ENCODE measurements at regions not wholly inside any gene's neighbourhood (a gene's known extent, or its start where the extent isn't known, plus 50 kb on each side); places are given as distances from the start of the nearest gene placed in this dataset.

DNA sequence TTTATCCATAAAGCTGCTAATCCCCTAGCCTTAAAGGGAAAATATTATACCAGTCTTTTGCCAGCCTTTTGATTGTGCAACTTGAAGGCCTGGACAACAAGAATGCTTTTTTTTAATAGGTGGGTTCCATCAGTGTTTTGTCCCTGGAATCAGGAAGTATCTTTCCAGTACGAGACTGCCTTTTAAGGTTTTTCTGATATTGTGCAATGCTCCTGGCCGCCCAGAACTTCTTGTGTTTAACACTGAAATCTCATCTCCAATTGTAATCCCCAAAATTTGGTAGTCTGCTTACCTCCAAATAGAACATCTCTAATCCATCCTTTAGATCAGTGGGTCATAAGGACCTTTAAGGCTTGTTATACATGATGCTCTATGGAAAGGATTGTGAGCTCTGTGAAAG is 256.7 kb downstream of the NAF1 start:
- Histone ChIP-seq H3K27me3 (replicated peaks; ENCODE audit: insufficient read depth, low read length) (no peaks in the 10 kb centered on the region), H3F3A (ENCODE audit: insufficient read depth, low read length) (no peaks in the 10 kb centered on the region), H3K4me2 (ENCODE audit: low read depth, low read length) (no peak overlapping the region), H3K27ac (ENCODE audit: low read length) (no peak overlapping the region), H3K9ac (ENCODE audit: low read length) (no peak overlapping the region), H3K9me3 (replicated peaks; ENCODE audit: insufficient read depth, low read length) (no peaks in the 10 kb centered on the region), H3K9me2 (replicated peaks; ENCODE audit: insufficient read depth, low read length) (no peaks in the 10 kb centered on the region), H4K20me1 (ENCODE audit: insufficient read depth, low read length) (no peaks in the 10 kb centered on the region), H2AFZ (ENCODE audit: low read length) (no peak overlapping the region), H3K36me3 (replicated peaks; ENCODE audit: insufficient read depth, low read length) (no peaks in the 10 kb centered on the region), H3K79me2 (ENCODE audit: low read length) (no peaks in the 10 kb centered on the region), H3K4me1 (ENCODE audit: low read length) (no peaks in the 10 kb centered on the region), H3K4me3 (ENCODE audit: low read length) (no peak overlapping the region)
- DNase-seq: no peak
- TF ChIP-seq, protein P1, sequence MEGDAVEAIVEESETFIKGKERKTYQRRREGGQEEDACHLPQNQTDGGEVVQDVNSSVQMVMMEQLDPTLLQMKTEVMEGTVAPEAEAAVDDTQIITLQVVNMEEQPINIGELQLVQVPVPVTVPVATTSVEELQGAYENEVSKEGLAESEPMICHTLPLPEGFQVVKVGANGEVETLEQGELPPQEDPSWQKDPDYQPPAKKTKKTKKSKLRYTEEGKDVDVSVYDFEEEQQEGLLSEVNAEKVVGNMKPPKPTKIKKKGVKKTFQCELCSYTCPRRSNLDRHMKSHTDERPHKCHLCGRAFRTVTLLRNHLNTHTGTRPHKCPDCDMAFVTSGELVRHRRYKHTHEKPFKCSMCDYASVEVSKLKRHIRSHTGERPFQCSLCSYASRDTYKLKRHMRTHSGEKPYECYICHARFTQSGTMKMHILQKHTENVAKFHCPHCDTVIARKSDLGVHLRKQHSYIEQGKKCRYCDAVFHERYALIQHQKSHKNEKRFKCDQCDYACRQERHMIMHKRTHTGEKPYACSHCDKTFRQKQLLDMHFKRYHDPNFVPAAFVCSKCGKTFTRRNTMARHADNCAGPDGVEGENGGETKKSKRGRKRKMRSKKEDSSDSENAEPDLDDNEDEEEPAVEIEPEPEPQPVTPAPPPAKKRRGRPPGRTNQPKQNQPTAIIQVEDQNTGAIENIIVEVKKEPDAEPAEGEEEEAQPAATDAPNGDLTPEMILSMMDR (IDR thresholded peaks at IDR 0.05; ENCODE audit: low read length): no peak
- TF ChIP-seq EZH2 (optimal IDR thresholded peaks at IDR 0.05; ENCODE audit: low read depth, low read length): no peak
- no peak for TF ChIP-seq EZH2phosphoT487 (IDR thresholded peaks at IDR 0.05; ENCODE audit: low read length)

DNA sequence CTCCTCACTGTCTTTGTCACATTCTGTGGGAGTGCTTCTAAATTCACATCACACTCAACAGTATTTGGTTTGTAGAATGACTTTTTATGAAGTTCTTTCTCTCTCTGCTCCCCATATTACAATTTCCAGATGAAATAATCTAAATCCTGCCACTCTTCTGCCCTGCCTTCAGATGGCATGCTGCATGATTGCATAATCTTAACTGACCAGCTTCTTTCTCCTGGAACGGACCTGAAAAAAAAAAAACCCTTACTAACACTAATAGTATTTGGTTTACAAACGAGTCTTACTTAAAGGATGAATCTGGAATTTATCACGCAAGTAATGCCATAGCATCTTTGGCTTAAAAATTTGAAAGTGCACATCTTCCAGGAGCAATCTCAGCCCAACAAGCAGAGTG is 272.3 kb downstream of the NAF1 start:
- Histone ChIP-seq H3K9me3 (replicated peaks; ENCODE audit: insufficient read depth, low read length) (no peaks in the 10 kb centered on the region), H3K9ac (ENCODE audit: low read length) (no peak overlapping the region), H3K79me2 (ENCODE audit: low read length) (no peaks in the 10 kb centered on the region), H2AFZ (ENCODE audit: low read length) (no peak overlapping the region), H3K9me2 (replicated peaks; ENCODE audit: insufficient read depth, low read length) (no peaks in the 10 kb centered on the region), H3K4me2 (ENCODE audit: low read depth, low read length) (no peak overlapping the region), H3K4me3 (ENCODE audit: low read length) (no peak overlapping the region), H3K36me3 (replicated peaks; ENCODE audit: insufficient read depth, low read length) (no peaks in the 10 kb centered on the region), H3K4me1 (ENCODE audit: low read length) (peaks cover 15% of the 10 kb centered on the region), H3K27me3 (replicated peaks; ENCODE audit: insufficient read depth, low read length) (peaks cover 25% of the 10 kb centered on the region), H3K27ac (ENCODE audit: low read length) (no peak overlapping the region), H3F3A (ENCODE audit: insufficient read depth, low read length) (peaks cover 10% of the 10 kb centered on the region; the same call in 1 of the 2 replicates), H4K20me1 (ENCODE audit: insufficient read depth, low read length) (no peaks in the 10 kb centered on the region)
- DNase-seq: no peak
- TF ChIP-seq EZH2phosphoT487 (IDR thresholded peaks at IDR 0.05; ENCODE audit: low read length) (no peak), EZH2 (optimal IDR thresholded peaks at IDR 0.05; ENCODE audit: low read depth, low read length) (no peak)
- TF ChIP-seq, protein P1 (IDR thresholded peaks at IDR 0.05; ENCODE audit: low read length): no peak

DNA sequence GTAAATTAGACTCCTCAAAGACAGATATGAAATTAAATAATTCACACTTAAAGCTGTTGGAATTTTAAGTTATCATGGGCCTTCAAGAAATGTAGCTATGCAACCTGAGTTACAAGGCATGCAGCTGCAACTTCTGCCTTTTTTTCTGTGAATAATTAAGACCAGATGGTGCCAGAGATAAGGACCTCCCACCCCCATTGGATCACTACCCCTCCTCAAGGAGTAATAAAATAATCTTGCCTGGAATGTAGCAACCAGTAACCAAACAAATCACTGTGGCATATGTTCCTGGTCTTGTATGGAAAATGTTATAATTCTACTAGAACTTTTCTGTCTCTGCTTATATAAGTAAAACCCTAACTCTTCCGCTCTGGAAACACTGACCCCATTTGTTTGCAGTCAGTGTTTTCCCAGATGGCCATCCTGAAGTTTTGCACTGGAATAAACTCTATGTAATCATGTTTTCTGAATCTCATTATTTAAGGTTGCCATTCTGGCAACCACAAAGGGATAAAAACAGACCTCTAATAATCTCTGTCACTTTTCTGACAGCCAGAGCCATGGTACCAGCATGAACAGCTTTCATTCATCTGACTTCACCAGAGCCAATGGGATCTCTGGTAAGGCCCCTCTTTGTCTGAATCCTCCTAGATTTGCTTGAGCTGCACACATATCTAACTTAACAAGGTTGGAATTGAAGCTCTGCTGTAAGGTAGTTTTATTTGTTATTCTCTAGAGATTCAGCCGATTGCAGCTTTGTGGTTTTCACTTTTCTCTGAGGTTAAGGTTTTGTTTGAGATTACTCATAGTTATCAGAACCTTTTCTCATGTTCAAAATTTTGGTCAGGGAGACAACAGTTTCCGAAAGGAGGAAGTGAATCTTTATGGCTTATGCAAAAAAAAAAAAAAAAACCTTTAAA is 274.6 kb downstream of the NAF1 start:
- Histone ChIP-seq H3K36me3 (replicated peaks; ENCODE audit: insufficient read depth, low read length) (no peaks in the 10 kb centered on the region), H3K9me3 (replicated peaks; ENCODE audit: insufficient read depth, low read length) (no peaks in the 10 kb centered on the region), H3K79me2 (ENCODE audit: low read length) (no peaks in the 10 kb centered on the region), H3F3A (ENCODE audit: insufficient read depth, low read length) (peaks cover 10% of the 10 kb centered on the region; the same call in 1 of the 2 replicates), H2AFZ (ENCODE audit: low read length) (no peak overlapping the region), H4K20me1 (ENCODE audit: insufficient read depth, low read length) (no peaks in the 10 kb centered on the region), H3K4me1 (ENCODE audit: low read length) (peaks cover 15% of the 10 kb centered on the region), H3K27me3 (replicated peaks; ENCODE audit: insufficient read depth, low read length) (peaks cover 31% of the 10 kb centered on the region), H3K4me3 (ENCODE audit: low read length) (no peak overlapping the region), H3K4me2 (ENCODE audit: low read depth, low read length) (peak overlapping the region; percentile 39; the same call in 1 of the 2 replicates), H3K9me2 (replicated peaks; ENCODE audit: insufficient read depth, low read length) (no peaks in the 10 kb centered on the region), H3K27ac (ENCODE audit: low read length) (no peak overlapping the region), H3K9ac (ENCODE audit: low read length) (no peak overlapping the region)
- peak; percentile 84 for DNase-seq
- TF ChIP-seq, protein P1 (IDR thresholded peaks at IDR 0.05; ENCODE audit: low read length): no peak
- TF ChIP-seq EZH2 (optimal IDR thresholded peaks at IDR 0.05; ENCODE audit: low read depth, low read length) (no peak), EZH2phosphoT487 (IDR thresholded peaks at IDR 0.05; ENCODE audit: low read length) (no peak)
